HEK293 (cell line): ENCODE measurements at regions not wholly inside any gene's neighbourhood (a gene's known extent, or its start where the extent isn't known, plus 50 kb on each side); places are given as distances from the start of the nearest gene placed in this dataset.

Experiments used
- CTCF ChIA-PET: fragments of 350-600 bp; formaldehyde crosslinking; extraction: SDS; loops from one replicate; lab custom pipeline; 2021; ENCODE audit warnings: antibody characterized with exemption; lab: Yijun Ruan, JAX
- POLR2A ChIA-PET: fragments of 300-600 bp; formaldehyde crosslinking; extraction: SDS; loops from one replicate; lab custom pipeline; 2020; ENCODE audit warnings: antibody characterized with exemption, inconsistent platforms; lab: Yijun Ruan, JAX
- H3K27ac ChIP-seq: fragments of 200-500 bp; sonication (Bioruptor generic); 2 replicates; pipeline ENCODE4 v1.5.1; 2014; ENCODE audit warnings: low read depth, low read length, control low read depth, inconsistent platforms; ENCODE audit errors: extremely low read depth
- H3K36me3 ChIP-seq, 2 experiments: fragments of 200-500 bp in 1 of 2; sonication (Bioruptor generic) in 1 of 2; 1 replicate in 1 of 2; 2 replicates in 1 of 2; pipeline ENCODE4 v1.5.1; 2014 to 2017; ENCODE audit warnings: inconsistent platforms in 2 of 2, low read length in 2 of 2; ENCODE audit not compliant: control insufficient read depth in 2 of 2, insufficient read depth in 1 of 2
- H3K4me1 ChIP-seq: fragments of 200-500 bp; sonication (Bioruptor generic); 2 replicates; pipeline ENCODE4 v1.5.1; 2014; ENCODE audit warnings: mild to moderate bottlenecking, low read length, inconsistent platforms; ENCODE audit not compliant: control insufficient read depth, insufficient read depth
- H3K4me3 ChIP-seq: 2 replicates; pipeline ENCODE4 v1.5.1; 2011; ENCODE audit warnings: low read depth, mild to moderate bottlenecking, control low read depth, low read length, moderate library complexity
- H3K9me3 ChIP-seq: fragments of 200-500 bp; sonication (Bioruptor generic); 2 replicates; pipeline ENCODE4 v1.5.1; 2014; ENCODE audit warnings: low read depth, low read length, inconsistent platforms; ENCODE audit not compliant: control insufficient read depth, insufficient read depth
- GLI4 ChIP-seq: fragments of 450-650 bp; formaldehyde crosslinking; IDR thresholded peaks from 2 replicates; pipeline ENCODE4 v1.5.1; 2016; ENCODE audit warnings: missing biosample characterization, missing genetic modification characterization
- HOXC10 ChIP-seq: sonication (generic); formaldehyde crosslinking; IDR thresholded peaks from 2 replicates; pipeline ENCODE4 v1.8.1; 2023; ENCODE audit warnings: mild to moderate bottlenecking, missing genetic modification reagents
- PRDM6 ChIP-seq: fragments of 450-650 bp; formaldehyde crosslinking; IDR thresholded peaks from 2 replicates; pipeline ENCODE4 v1.5.1; 2017; ENCODE audit warnings: missing biosample characterization, missing genetic modification characterization
- WT1 ChIP-seq: fragments of 450-650 bp; formaldehyde crosslinking; IDR thresholded peaks from 2 replicates; pipeline ENCODE4 v1.5.1; 2016; ENCODE audit warnings: missing biosample characterization, missing genetic modification characterization
- ZBTB44 ChIP-seq: fragments of 450-650 bp; IDR thresholded peaks from 2 replicates; pipeline ENCODE4 v1.5.1; 2018; ENCODE audit warnings: missing biosample characterization, mild to moderate bottlenecking, missing genetic modification characterization
- ZBTB48 ChIP-seq: fragments of 450-650 bp; formaldehyde crosslinking; IDR thresholded peaks from 2 replicates; pipeline ENCODE4 v1.5.1; 2016; ENCODE audit warnings: missing biosample characterization, missing genetic modification characterization
- ZNF148 ChIP-seq: fragments of 450-650 bp; formaldehyde crosslinking; IDR thresholded peaks from 2 replicates; pipeline ENCODE4 v1.5.0; 2017; ENCODE audit warnings: missing biosample characterization, missing genetic modification characterization, borderline replicate concordance
- ZNF155 ChIP-seq: fragments of 450-650 bp; formaldehyde crosslinking; IDR thresholded peaks from 2 replicates; pipeline ENCODE4 v1.5.1; 2016; ENCODE audit warnings: missing biosample characterization, missing genetic modification characterization
- ZNF16 ChIP-seq: fragments of 450-650 bp; formaldehyde crosslinking; IDR thresholded peaks from 2 replicates; pipeline ENCODE4 v1.5.1; 2016; ENCODE audit warnings: low read depth, missing biosample characterization, missing genetic modification characterization
- ZNF175 ChIP-seq: fragments of 450-650 bp; formaldehyde crosslinking; IDR thresholded peaks from 2 replicates; pipeline ENCODE4 v1.5.1; 2016; ENCODE audit warnings: missing biosample characterization, missing genetic modification characterization
- ZNF544 ChIP-seq: fragments of 450-650 bp; formaldehyde crosslinking; IDR thresholded peaks from 2 replicates; pipeline ENCODE4 v1.5.0; 2017; ENCODE audit warnings: missing biosample characterization, missing genetic modification characterization
- ZNF621 ChIP-seq: fragments of 450-650 bp; formaldehyde crosslinking; IDR thresholded peaks from 2 replicates; pipeline ENCODE4 v1.5.1; 2017; ENCODE audit warnings: missing biosample characterization, missing genetic modification characterization
- ZNF629 ChIP-seq: fragments of 450-650 bp; formaldehyde crosslinking; IDR thresholded peaks from 2 replicates; pipeline ENCODE4 v1.5.1; 2017; ENCODE audit warnings: missing biosample characterization, missing genetic modification characterization
- ZNF654 ChIP-seq: fragments of 450-650 bp; formaldehyde crosslinking; IDR thresholded peaks from 2 replicates; pipeline ENCODE4 v1.5.1; 2016; ENCODE audit warnings: low read depth, missing biosample characterization, missing genetic modification characterization
- ZNF677 ChIP-seq: fragments of 450-650 bp; IDR thresholded peaks from 2 replicates; pipeline ENCODE4 v1.5.0; 2018; ENCODE audit warnings: missing biosample characterization, mild to moderate bottlenecking, missing genetic modification characterization, moderate library complexity
- ZSCAN5A ChIP-seq: fragments of 450-650 bp; formaldehyde crosslinking; IDR thresholded peaks from 2 replicates; pipeline ENCODE4 v1.5.1; 2016; ENCODE audit warnings: missing biosample characterization, missing genetic modification characterization

- CTCF ChIA-PET, result interaction anchor here (0.6 kb wide), 1 partner anchor 874 kb away, joined by 3 read pairs; no protein-coding TSS in a partner anchor
- H3K36me3 ChIP-seq, result no peaks in the 10 kb centered on the region
- no peaks in the 10 kb centered on the region for H3K4me1 ChIP-seq
- no peak overlapping the region for H3K27ac ChIP-seq
- TF ChIP-seq ZNF629 (tag by site-specific recombination), result no peak
- TF ChIP-seq ZNF175 (tag by site-specific recombination), result no peak
- TF ChIP-seq ZNF677 (tag by site-specific recombination), result no peak
- no peak for TF ChIP-seq ZBTB48 (tag by site-specific recombination)
- no peaks in the 10 kb centered on the region for H3K9me3 ChIP-seq
- POLR2A ChIA-PET, result no interaction called here
- no peak overlapping the region for H3K4me3 ChIP-seq
Measured at GRCh38 chr13:74388626-74389025, 254.4 kb upstream of the KLF12 start.

GRCh38 chr13:74372511-74372910, 238.3 kb upstream of the KLF12 start:
- Histone ChIP-seq H3K27ac (no peak overlapping the region), H3K9me3 (no peaks in the 10 kb centered on the region), H3K4me3 (no peak overlapping the region), H3K4me1 (no peaks in the 10 kb centered on the region), H3K36me3 (no peaks in the 10 kb centered on the region)
- ChIA-PET CTCF (interaction anchor here (0.6 kb wide), 1 partner anchor 26 kb away, joined by 6 read pairs; no protein-coding TSS in a partner anchor), POLR2A (no interaction called here)
- TF ChIP-seq ZNF155 (tag by site-specific recombination) (no peak), ZNF544 (no peak), ZNF148 (no peak), ZSCAN5A (tag by site-specific recombination) (no peak), ZNF16 (tag by site-specific recombination) (no peak), PRDM6 (tag by site-specific recombination) (no peak)

- ChIA-PET CTCF (no interaction called here), POLR2A (no interaction called here)
- no peak for TF ChIP-seq ZBTB44 (tag by site-specific recombination)
- no peak for TF ChIP-seq HOXC10 (CRISPR knock-in tag)
- TF ChIP-seq ZNF654 (tag by site-specific recombination), result no peak
- no peak for TF ChIP-seq ZNF621 (tag by site-specific recombination)
- TF ChIP-seq GLI4 (tag by site-specific recombination), result no peak
- no peak for TF ChIP-seq WT1 (tag by site-specific recombination)
- TF ChIP-seq, all 188 proteins: peak for 0
- Histone ChIP-seq H3K27ac (no peak overlapping the region), H3K36me3 (no peaks in the 10 kb centered on the region), H3K9me3 (no peaks in the 10 kb centered on the region), H3K4me1 (no peaks in the 10 kb centered on the region), H3K4me3 (no peak overlapping the region)
Measured at GRCh38 chr13:74367193-74367592, 233.0 kb upstream of the KLF12 start.
